PC-3 (cell line): ENCODE measurements at regions not wholly inside any gene's neighbourhood (a gene's known extent, or its start where the extent isn't known, plus 50 kb on each side); places are given as distances from the start of the nearest gene placed in this dataset.

ENCODE experiments used
- ATAC-seq: fragments of 200-7000 bp; cut with Tn5 transposase; 2 replicates; pipeline ENCODE4 v1.9.1; 2020; ENCODE audit warnings: mild to moderate bottlenecking, moderate library complexity
- BruUV-seq: library from RNA; stranded (reverse); fragments of 400-500 nt; replicated peaks from 2 replicates; lab custom pipeline; 2021; lab: Mats Ljungman, UMichigan
- CTCF ChIA-PET: fragments of 300-600 bp; sonication (Branson Sonifier 250); formaldehyde crosslinking; loops from one replicate; lab custom pipeline; 2022; ENCODE audit warnings: antibody characterized with exemption; lab: Charles Lee
- POLR2A ChIA-PET: fragments of 300-600 bp; sonication (Branson Sonifier 250); formaldehyde crosslinking; loops from one replicate; lab custom pipeline; 2022; ENCODE audit warnings: antibody characterized with exemption; ENCODE audit not compliant: unreplicated experiment; lab: Charles Lee
- DNase-seq: peaks from one replicate; pipeline ENCODE4 v3.0.0-alpha.2; 2015
- H2AFZ ChIP-seq: fragments of 300-600 bp; sonication (generic); 2 replicates; pipeline ENCODE4 v1.6.0; 2016; ENCODE audit warnings: antibody characterized with exemption, low read length
- H3F3A ChIP-seq: fragments of 300-600 bp; sonication (generic); one replicate; pipeline ENCODE4 v1.6.0; 2017; ENCODE audit warnings: antibody characterized with exemption, low read length, control low read depth, mild to moderate bottlenecking; ENCODE audit not compliant: unreplicated experiment
- H3K27ac ChIP-seq: fragments of 300-600 bp; sonication (generic); 2 replicates; pipeline ENCODE4 v1.5.1; 2016; ENCODE audit warnings: mild to moderate bottlenecking, low read length
- H3K27me3 ChIP-seq: fragments of 300-600 bp; sonication (generic); 2 replicates; pipeline ENCODE4 v1.6.1; 2016; ENCODE audit warnings: low read length, mixed read lengths
- H3K36me3 ChIP-seq: fragments of 300-600 bp; sonication (generic); 2 replicates; pipeline ENCODE4 v1.6.1; 2016; ENCODE audit warnings: low read depth, mixed run types, low read length, mixed read lengths
- H3K4me1 ChIP-seq: fragments of 300-600 bp; sonication (generic); 2 replicates; pipeline ENCODE4 v1.5.1; 2016; ENCODE audit warnings: low read length; ENCODE audit not compliant: insufficient read depth
- H3K4me2 ChIP-seq: fragments of 300-600 bp; sonication (generic); 2 replicates; pipeline ENCODE4 v1.6.0; 2016; ENCODE audit warnings: low read length
- H3K4me3 ChIP-seq: fragments of 300-600 bp; sonication (generic); 2 replicates; pipeline ENCODE4 v1.5.1; 2016; ENCODE audit warnings: mild to moderate bottlenecking, low read length, mixed read lengths
- H3K79me2 ChIP-seq: fragments of 300-600 bp; sonication (generic); 2 replicates; pipeline ENCODE4 v1.6.1; 2017; ENCODE audit warnings: low read length, mixed read lengths
- H3K9ac ChIP-seq: fragments of 300-600 bp; sonication (generic); 2 replicates; pipeline ENCODE4 v1.6.0; 2016; ENCODE audit warnings: mild to moderate bottlenecking, low read length
- H3K9me2 ChIP-seq: fragments of 300-600 bp; sonication (generic); replicated peaks from 2 replicates; pipeline ENCODE4 v1.6.1; 2016; ENCODE audit warnings: mixed run types, low read length, mixed read lengths
- H3K9me3 ChIP-seq: fragments of 300-600 bp; sonication (generic); 2 replicates; pipeline ENCODE4 v1.6.1; 2016; ENCODE audit warnings: low read length, mixed read lengths
- H4K20me1 ChIP-seq: fragments of 300-600 bp; sonication (generic); 2 replicates; pipeline ENCODE4 v1.6.1; 2016; ENCODE audit warnings: low read length, mixed read lengths
- CTCF ChIP-seq: fragments of 300-600 bp; sonication (generic); conservative IDR thresholded peaks from 2 replicates; pipeline ENCODE4 v1.5.1; 2017; ENCODE audit warnings: antibody characterized with exemption, low read depth, mild to moderate bottlenecking, low read length
- EZH2 ChIP-seq: fragments of 300-600 bp; sonication (generic); IDR thresholded peaks from one replicate; pipeline ENCODE4 v1.6.1; 2017; ENCODE audit warnings: antibody characterized with exemption, mild to moderate bottlenecking, low read length; ENCODE audit not compliant: unreplicated experiment
- EZH2phosphoT487 ChIP-seq: fragments of 300-600 bp; sonication (generic); IDR thresholded peaks from 2 replicates; pipeline ENCODE4 v1.6.1; 2018; ENCODE audit warnings: mild to moderate bottlenecking, antibody characterized with exemption, low read length, borderline replicate concordance
- intact Hi-C: fragments of 100-400 bp; cut with micrococcal nuclease; formaldehyde crosslinking; loops from 2 replicates; pipeline ENCODE4 v1.9.0; 2023

- no peaks in the 10 kb centered on the region for H3K36me3 ChIP-seq
- ChIA-PET CTCF (interaction anchor here (0.6 kb wide), 1 partner anchor 391 kb away, joined by 3 read pairs; no protein-coding TSS in a partner anchor), POLR2A (interaction anchor here (0.6 to 1.0 kb wide), 4 partner anchors 42 to 386 kb away, joined by 3 to 11 read pairs (median 3); no protein-coding TSS in a partner anchor)
Observed at GRCh38 chr13:44051918-44052675, 172.4 kb downstream of the LACC1 start.

GRCh38 chr13:44052780-44053184, 173.1 kb downstream of the LACC1 start:
- no peak for DNase-seq
- no peaks in the 10 kb centered on the region for H3K27me3 ChIP-seq
- no peak overlapping the region for H2AFZ ChIP-seq
- TF ChIP-seq EZH2: no peak
- TF ChIP-seq CTCF: no peak
- no peak for TF ChIP-seq EZH2phosphoT487
- no peaks in the 10 kb centered on the region for H3K36me3 ChIP-seq
- ATAC-seq: no peak
- ChIA-PET POLR2A (no interaction called here), CTCF (no interaction called here)
- no peak overlapping the region for H3K4me2 ChIP-seq
- H3F3A ChIP-seq: no peaks in the 10 kb centered on the region
- H3K9ac ChIP-seq: peak overlapping the region; percentile 20; the same call in 1 of the 2 replicates
- no peaks in the 10 kb centered on the region for H3K79me2 ChIP-seq
- no TSS peak for BruUV-seq
- intact Hi-C loops: loop anchor here (5.0 kb wide), 3 partner anchors 90 to 310 kb away; no protein-coding TSS in a partner anchor
- H3K9me2 ChIP-seq: no peaks in the 10 kb centered on the region
- no peaks in the 10 kb centered on the region for H4K20me1 ChIP-seq
- H3K9me3 ChIP-seq: no peaks in the 10 kb centered on the region
- H3K27ac ChIP-seq: 0 out of 2 replicates have a peak overlapping the region, but pooled peaks have one; percentile 67
- peaks cover 19% of the 10 kb centered on the region for H3K4me1 ChIP-seq
- no peak overlapping the region for H3K4me3 ChIP-seq

More at GRCh38 chr13:44051918-44052675, 172.4 kb downstream of the LACC1 start:
- Histone ChIP-seq H3K9ac (peak overlapping the region; percentile 57; the same call in 1 of the 2 replicates), H3K4me2 (no peak overlapping the region), H3K27ac (peak overlapping the region; percentile 67), H3K4me1 (peaks cover 19% of the 10 kb centered on the region), H3K4me3 (no peak overlapping the region), H3K9me2 (no peaks in the 10 kb centered on the region), H3K27me3 (no peaks in the 10 kb centered on the region), H3K79me2 (no peaks in the 10 kb centered on the region), H4K20me1 (no peaks in the 10 kb centered on the region), H2AFZ (no peak overlapping the region), H3K9me3 (no peaks in the 10 kb centered on the region), H3F3A (no peaks in the 10 kb centered on the region)
- TF ChIP-seq EZH2: no peak
- TF ChIP-seq EZH2phosphoT487: no peak
- no peak for TF ChIP-seq CTCF
- ATAC-seq (peak; percentile 31), DNase-seq (peak; percentile 44)
- intact Hi-C loops: loop anchor here (2.0 to 5.0 kb wide), 4 partner anchors 90 to 310 kb away; no protein-coding TSS in a partner anchor
- no TSS peak for BruUV-seq
